D721Med (cell line): ENCODE measurements at regions not wholly inside any gene's neighbourhood (a gene's known extent, or its start where the extent isn't known, plus 50 kb on each side); places are given as distances from the start of the nearest gene placed in this dataset.

ENCODE experiments used
- DNase-seq: peaks from one replicate; pipeline ENCODE4 v3.0.0; 2011; ENCODE audit warnings: low spot score; ENCODE audit not compliant: insufficient read length
- FAIRE-seq: peaks from 2 replicates; lab custom pipeline; 2011; peaks lifted over from hg19 to GRCh38; lab: Jason Lieb, UNC
- TF ChIP-seq, protein P1 (sequence below): IDR thresholded peaks from 2 replicates; pipeline ENCODE4 v1.5.1; 2012; ENCODE audit warnings: mild to moderate bottlenecking, control low read depth; ENCODE audit not compliant: insufficient read depth; ENCODE audit errors: missing control alignments

DNA sequence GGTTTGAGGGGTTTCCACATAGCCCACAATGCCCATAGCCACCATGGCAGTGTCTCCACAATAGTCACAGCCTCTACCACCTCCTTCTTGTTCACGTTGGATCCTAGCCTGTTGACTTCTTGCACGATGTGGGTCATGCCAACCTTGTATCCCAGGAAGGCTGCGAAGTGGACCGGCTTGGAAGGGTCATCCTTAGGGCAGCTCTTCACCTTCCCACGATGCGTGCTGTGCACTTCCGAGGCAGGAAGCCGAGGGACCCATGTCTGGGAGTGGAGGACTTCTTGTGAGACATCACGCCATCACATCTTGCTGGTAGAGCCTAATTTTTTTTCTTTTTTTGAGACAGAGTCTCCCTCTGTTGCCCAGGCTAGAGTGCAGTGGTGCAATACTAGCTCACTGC is 144.6 kb upstream of the ASB18 start:
- DNase-seq: no peak
- TF ChIP-seq, protein P1, sequence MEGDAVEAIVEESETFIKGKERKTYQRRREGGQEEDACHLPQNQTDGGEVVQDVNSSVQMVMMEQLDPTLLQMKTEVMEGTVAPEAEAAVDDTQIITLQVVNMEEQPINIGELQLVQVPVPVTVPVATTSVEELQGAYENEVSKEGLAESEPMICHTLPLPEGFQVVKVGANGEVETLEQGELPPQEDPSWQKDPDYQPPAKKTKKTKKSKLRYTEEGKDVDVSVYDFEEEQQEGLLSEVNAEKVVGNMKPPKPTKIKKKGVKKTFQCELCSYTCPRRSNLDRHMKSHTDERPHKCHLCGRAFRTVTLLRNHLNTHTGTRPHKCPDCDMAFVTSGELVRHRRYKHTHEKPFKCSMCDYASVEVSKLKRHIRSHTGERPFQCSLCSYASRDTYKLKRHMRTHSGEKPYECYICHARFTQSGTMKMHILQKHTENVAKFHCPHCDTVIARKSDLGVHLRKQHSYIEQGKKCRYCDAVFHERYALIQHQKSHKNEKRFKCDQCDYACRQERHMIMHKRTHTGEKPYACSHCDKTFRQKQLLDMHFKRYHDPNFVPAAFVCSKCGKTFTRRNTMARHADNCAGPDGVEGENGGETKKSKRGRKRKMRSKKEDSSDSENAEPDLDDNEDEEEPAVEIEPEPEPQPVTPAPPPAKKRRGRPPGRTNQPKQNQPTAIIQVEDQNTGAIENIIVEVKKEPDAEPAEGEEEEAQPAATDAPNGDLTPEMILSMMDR: no peak
- FAIRE-seq: no peak

DNA sequence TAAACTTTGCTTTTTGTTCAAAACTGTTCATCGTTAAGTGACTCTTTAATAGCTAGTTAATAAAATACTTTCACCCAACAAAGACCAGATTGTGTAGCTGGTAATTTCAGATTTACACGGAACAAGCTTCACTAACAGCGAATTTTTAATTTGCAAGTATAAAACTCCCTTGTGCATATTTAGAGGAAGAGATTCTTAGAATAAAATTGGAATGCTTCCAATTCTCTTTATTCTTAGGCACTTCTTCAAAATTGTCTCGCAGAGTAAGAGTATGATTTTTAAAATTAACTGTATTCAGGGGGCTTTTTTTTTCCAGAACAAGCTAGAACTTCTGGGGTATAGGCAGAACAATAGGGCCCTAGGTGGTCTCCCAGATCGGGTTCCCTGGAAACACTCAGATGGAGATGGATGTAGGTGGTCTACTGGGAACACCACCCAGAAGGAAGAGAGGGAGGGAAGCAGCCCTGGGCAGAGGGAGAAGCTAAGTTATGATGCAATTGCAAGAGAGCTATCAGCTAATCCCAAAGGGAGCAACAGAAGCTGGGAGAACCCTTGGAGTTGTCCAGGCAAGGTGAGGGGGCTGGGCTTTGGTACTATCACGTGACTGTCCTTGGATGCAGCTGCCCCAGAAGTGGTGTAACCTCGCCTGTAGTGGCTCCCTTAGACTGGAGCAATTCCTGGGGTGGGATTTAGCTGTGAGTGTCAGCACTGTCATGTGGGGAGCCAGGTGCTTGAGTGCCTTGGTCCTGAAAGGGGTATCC is 151.7 kb upstream of the ASB18 start:
- FAIRE-seq (no peak), DNase-seq (no peak)
- TF ChIP-seq, protein P1: no peak

DNA sequence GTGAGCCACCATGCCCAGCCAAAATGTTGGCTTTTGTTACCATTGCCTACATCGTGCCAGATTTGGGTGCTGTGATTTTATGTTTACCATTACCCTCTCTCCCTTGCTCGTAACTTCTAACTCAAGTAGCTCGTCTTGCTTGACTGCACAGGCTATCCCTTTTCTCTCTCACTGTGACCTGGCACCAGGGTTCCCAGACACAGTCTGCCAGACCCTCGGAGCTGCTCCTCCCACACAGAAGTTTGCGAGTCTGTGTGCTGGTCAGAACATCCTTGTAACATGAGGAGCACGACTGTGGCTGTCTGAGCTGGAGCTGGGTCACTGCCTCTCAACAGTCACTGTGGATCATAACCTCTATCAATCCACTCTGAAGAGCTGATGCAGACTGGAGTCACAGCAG is 152.5 kb upstream of the ACKR3 start:
- TF ChIP-seq, protein P1: no peak
- FAIRE-seq: no peak
- DNase-seq: no peak

DNA sequence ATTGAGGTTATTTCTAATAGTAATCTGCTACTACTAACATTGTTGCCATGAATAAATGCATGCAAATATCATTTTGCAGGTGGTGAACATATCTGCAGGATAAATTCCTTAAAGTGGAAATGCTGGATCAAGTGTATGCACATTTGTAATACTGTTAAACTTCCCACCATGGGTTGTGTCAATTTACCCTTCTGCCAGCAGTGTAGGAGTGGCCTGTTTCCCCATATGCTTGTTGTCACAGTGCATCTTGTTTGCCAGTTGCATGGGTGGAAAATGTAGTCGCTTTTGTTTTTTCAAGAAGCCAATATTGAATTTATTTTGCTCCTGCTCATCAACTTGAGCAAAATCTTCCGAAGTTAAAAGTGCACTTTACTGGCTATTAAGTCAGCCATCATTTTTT is 139.0 kb upstream of the ACKR3 start:
- no peak for FAIRE-seq
- DNase-seq: no peak
- TF ChIP-seq, protein P1: no peak

DNA sequence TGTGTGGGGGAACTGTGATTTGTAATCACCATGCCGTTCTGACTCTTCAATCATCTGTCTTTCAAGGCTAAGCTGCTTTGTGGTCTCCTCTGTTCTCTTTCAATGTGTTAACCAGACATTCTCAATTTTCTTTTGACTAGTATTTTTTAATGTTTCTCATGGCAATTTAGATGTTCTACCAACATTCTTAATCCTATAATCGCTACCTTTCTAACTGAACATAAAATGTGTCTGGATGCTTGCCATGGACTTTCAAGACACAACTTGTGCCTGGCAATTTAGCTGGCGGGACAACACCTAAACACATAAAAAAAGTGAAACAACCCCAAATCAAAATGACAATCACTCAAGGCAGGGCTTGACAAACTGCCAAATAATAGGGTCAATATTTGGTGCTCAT is 135.0 kb upstream of the ACKR3 start:
- DNase-seq (no peak), FAIRE-seq (no peak)
- TF ChIP-seq, protein P1: no peak

DNA sequence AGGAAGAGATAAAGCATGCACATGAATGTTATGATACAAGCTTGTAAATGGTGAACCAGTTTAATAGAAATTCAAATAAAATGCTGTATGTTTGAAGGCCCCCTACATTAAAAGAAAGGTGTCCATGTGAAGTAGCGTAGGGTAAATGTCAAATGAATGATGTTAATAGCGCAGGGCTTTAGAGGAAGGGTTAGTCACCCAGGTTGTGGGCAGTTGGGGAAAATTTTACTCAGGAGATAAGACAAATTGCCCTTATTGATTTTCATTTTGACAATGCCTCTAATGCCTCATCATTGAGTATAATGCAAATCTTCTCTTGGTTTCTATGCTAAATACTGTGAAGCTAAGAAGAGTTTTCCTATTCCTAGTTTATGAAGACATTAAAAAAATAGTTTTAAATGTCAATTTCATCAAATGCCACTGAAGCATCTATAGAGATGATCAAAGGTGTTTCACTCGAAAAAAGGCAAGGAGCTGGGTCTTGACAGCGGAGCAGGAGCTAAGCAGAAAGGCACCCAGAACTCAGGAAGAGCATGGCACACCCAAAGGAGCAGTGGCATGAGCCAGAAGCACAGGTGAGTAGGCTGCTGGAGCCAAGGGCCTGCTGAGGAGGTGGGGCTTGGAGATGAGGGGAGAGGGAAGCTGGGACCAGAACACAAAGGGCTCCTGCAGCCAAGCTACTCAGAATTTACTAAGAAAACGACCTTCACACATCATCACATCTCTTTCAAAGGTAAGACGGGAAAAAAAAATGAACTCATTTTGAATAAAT is 129.3 kb upstream of the ACKR3 start:
- DNase-seq: no peak
- TF ChIP-seq, protein P1: no peak
- no peak for FAIRE-seq

DNA sequence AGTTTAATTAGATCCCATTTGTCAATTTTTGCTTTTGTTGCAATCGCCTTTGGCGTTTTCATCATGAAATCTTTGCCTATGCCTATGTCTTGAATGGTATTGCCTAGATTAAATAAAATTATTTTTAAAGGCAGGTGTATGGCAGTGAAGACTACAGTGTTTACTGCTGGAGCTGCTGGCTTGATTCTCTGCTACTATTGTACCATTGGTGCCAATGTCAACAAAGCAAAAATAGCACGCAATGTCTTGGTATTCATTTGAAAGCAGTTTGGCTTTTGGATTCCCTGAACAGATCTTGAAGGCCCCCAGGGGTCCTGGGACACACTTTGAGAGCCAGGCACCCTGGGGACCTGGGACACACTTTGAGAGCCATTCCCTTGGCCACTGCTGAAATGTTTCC is 125.4 kb upstream of the ACKR3 start:
- FAIRE-seq (no peak), DNase-seq (no peak)
- TF ChIP-seq, protein P1: no peak
